GM19463 (cell line): ENCODE measurements at regions not wholly inside any gene's neighbourhood (a gene's known extent, or its start where the extent isn't known, plus 50 kb on each side); places are given as distances from the start of the nearest gene placed in this dataset.
A peak's percentile ranks its signal among the peaks of the same experiment; 100 is the strongest.

Experiments
- ATAC-seq: cut with Tn5 transposase; IDR thresholded peaks from one replicate; pipeline ENCODE4 v1.9.1; 2021; ENCODE audit warnings: mild to moderate bottlenecking, moderate library complexity; ENCODE audit not compliant: unreplicated experiment

DNA sequence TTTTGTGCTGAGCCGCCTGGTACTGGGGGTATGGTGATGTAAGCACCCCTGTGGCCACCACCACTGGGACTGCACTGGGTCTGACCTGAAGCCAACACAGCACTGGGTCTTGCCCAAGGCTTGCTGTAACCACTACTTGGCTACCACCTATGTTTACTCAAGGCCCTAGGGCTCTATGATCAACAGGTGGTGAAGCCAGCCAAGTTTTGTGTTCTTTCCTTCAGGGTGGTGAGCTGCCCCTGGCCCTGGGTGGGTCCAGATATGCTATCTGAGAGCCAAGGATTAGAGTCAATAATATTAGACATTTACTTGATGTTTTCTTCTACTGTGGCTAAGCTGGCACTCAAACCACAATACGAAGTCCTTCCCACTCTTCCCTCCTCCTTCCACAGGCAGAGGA, 55.1 kb upstream of the PAGE4 start:
- no peak for ATAC-seq

DNA sequence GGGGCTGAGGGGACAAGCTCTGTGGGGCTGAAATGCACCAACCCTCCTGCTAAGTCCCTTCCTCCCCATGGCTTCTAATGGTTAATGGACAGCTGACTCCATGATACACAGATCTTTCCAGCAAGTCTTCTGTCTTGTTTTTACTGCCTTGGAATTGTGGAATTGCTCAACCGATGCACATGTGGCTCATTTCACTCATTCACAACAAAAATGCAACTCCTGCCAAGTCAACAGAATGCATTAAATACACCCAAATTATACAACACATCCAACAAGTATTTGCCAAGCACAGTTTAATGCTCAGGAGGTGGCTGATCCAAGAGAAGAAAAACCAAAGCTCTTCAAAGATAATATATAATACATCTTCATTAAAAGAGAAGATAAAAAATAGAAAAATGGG, 61.9 kb upstream of the PAGE4 start:
- no peak for ATAC-seq

DNA sequence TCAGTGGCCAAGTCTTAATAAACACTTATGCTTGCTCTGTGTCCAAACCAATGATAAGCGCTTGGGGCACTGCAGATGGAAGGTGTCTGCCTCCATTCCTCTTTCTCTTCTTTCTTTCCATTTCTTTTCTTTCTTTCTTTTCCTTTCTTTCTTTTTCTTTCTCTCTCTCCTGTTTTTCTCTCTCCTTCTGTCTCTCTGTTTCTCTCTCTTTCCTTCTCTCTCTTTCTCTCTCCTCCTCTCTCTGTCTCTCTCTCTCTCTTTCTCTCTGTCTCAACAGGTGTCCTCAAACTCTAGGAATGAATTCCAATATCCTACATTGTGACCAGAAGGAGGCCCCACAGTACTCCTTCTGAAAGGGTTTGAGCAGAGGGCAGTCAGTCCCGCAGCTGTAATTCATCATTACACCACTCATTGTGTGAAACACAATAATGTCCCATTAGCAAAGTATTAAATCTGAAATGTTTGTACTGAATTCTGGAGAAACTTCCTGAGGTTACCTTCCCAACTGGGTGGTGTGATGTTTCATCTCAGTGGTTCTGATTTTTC, 66.5 kb upstream of the PAGE1 start:
- no peak for ATAC-seq

DNA sequence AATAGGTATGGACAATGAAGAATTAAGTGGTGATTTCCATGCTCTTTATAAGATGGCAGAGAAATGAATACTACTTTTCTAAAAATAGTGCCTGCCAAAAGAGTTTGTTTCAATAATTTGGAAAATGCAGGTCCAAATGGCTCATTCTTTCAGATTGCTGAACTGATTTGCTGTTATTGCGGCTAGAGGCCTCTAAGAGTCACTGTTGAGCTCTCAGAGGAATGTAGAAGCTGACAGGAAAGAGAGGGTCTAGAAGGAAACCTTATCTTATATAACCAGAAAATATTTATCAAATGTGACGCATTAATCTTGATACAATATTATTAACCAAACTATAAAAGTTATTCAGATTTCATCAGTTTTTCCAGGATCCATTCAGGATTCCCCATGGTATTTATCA, 65.7 kb upstream of the PAGE1 start:
- no peak for ATAC-seq

DNA sequence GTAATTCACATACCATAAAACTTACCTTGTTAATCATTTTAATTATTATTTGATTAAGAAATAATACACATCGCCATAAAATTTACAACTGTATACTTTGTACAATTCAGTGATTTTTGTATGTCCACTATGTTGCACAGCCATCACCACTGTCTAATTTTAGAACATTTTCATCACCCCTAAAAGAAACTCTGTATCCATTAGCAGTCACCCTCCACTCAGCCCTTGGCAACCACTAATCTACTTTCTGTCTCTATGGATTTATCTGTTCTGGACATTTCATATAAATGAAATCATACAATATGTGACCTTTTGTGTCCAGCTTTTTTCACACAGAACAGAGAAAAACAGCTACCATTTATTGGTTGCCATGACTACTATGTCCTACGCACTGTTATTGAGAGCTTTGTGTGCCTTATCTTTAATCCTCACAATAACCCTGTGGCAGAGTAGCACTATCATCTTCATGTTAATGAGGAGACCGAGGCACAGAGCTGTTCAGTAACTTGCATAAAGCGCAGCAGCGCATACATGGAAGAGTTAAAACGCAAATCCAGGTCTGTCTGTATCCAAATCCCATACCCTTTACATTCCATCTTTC, 64.6 kb upstream of the PAGE1 start:
- no peak for ATAC-seq

DNA sequence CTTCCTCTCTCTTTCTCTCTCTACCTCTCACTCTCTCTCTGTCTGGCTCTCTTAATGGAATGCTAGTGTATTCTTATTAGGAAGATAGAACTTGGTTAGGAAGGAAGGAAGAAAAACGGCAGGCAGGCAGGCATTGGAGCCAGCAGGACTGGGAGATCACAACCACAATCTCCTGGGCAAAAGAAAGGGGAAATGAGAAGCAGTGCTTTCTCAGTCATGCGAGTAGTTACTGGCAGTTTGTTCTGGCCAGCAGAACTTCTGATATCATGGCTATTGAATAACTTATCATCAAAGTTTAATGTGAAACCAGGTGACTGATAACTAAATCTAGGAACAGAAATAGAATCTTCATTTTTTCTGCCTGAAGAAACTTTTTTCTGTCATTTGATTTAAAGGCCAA, 60.9 kb upstream of the PAGE1 start:
- no peak for ATAC-seq

DNA sequence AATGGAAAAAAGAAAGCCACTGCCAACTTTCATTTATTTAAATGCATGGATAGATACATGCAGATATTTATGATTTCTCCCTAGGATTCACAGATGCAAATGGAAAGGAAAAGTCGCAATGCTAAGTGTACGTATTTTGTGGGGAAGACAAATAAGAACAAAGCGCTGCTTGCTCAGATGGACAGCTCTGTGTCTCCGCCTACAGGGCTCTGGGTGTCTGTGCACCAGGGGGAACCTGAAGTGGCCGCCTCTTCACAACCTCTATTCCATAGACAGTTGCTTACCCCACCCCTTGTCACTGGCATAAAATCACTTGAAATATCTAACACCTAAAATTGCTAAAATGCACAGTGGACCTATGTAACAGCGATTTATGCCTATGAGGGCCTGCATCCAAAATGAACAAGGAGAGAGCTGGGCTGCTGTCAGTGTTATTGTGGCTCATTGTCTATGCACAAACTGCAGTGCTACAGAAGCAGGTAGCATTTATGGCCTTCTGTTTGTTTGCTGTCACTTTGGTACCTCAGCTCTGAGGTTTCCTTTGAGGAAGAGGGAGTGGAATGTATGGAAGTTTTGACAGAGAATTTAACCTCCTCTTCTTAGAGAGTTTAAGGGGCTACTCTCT, 58.6 kb upstream of the PAGE1 start:
- ATAC-seq: peak; percentile 71

DNA sequence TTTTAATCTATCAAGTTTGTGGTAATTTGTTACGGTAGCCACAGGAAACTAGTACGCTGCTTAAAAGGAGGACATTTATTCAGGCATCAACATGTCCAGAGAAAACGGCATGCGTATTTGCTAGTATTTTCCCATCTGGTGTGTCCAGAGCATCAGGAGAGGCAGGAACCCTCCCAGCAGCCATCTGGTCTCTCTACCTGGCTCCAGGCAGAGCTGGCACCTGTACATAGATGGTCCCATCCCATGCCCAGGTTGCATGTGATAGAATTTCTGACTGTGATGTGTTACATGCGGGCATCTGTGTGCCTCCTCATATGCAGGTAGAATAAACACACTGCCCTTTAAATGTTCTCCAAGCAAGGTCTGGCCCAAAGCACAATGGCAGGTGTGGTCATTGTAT, 57.9 kb upstream of the PAGE1 start:
- ATAC-seq: no peak

DNA sequence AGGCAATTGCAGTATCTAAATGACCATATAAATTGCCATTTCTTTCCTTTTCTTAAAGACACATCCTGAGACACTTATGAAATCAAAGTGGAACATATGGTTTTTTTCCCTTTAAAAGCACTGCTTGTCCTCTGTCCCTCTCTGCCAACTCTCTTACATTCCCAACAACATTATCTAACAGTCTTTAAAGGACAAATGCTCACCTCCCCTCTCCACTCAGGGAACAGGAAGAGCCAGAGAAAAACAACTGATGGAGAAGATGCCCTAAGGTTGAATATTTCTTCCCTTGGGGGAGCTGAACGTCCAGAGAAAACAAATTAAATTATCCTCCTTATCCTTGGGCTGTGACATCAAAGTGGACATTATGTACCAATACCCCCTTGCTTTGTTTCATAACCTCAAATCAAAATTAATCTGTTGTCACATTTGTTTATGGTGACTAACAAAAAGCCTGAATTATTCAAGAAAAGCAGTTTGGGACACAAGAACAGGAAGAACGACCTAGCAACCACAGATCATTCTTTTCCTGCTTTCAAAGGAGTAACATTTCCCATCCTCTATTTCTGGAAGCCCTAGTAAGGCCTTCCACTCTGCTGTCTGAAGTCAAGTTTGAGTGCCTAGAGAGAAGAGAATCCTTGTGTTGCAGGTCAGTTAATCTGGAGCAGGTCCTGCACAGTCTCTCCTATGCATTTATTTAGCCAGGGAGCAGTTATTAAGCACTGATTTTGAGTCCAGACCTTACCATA, 52.6 kb upstream of the PAGE1 start:
- no peak for ATAC-seq

DNA sequence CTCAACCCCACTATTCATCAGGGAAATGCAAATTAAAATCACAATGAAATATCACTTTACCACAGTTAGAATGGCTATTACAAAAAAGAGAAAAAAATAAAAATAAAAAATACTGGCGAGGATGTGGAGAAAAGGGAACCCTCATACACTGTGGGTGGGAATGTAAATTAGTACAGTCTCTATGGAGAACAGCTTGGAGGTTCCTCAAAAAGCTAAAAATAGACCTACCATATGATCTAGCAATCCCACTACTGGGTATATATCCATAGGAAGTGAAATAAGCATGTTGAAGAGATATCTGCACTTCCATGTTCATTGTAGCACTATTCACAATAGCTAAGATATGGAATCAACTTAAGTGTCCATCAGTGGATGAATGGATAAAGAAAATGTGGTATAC, 50.5 kb upstream of the PAGE1 start:
- no peak for ATAC-seq
